Mesenchymal stem cell (in vitro differentiated cells and primary cell): ENCODE measurements at regions not wholly inside any gene's neighbourhood (a gene's known extent, or its start where the extent isn't known, plus 50 kb on each side); places are given as distances from the start of the nearest gene placed in this dataset.

Source experiments
- DNase-seq: peaks from one replicate; pipeline ENCODE4 v3.0.0-alpha.2; 2013
- H2AFZ ChIP-seq: one replicate; pipeline ENCODE4 v1.6.1; 2013; ENCODE audit warnings: low read depth, mild to moderate bottlenecking, control low read depth, inconsistent platforms, low read length, moderate library complexity
- H2AK5ac ChIP-seq: 2 replicates; pipeline ENCODE4 v1.6.1; 2013; ENCODE audit warnings: low read length, moderate library complexity, mild to moderate bottlenecking, inconsistent platforms; ENCODE audit not compliant: severe bottlenecking
- H2BK120ac ChIP-seq: one replicate; pipeline ENCODE4 v1.6.1; 2013; ENCODE audit warnings: low read depth, mild to moderate bottlenecking, inconsistent platforms, low read length, moderate library complexity
- H2BK12ac ChIP-seq, 2 experiments: one replicate each; pipeline ENCODE4 v1.6.1; 2013; ENCODE audit warnings: inconsistent platforms in 2 of 2, low read length in 2 of 2, mild to moderate bottlenecking in 2 of 2, moderate library complexity in 2 of 2, control low read depth in 1 of 2
- H2BK15ac ChIP-seq: one replicate; pipeline ENCODE4 v1.6.1; 2013; ENCODE audit warnings: mild to moderate bottlenecking, low read depth, inconsistent platforms; ENCODE audit not compliant: poor library complexity, severe bottlenecking
- H2BK5ac ChIP-seq: 2 replicates; pipeline ENCODE4 v1.6.1; 2013; ENCODE audit warnings: low read depth, mild to moderate bottlenecking, low read length, control low read depth, inconsistent platforms; ENCODE audit not compliant: poor library complexity, severe bottlenecking
- H3K14ac ChIP-seq, 2 experiments: one replicate each; pipeline ENCODE4 v1.6.1; 2013; ENCODE audit warnings: inconsistent platforms in 2 of 2, low read length in 2 of 2, control low read depth in 1 of 2, mild to moderate bottlenecking in 1 of 2, moderate library complexity in 1 of 2
- H3K18ac ChIP-seq, 2 experiments: one replicate each; pipeline ENCODE4 v1.6.1; 2013; ENCODE audit warnings: inconsistent platforms in 2 of 2, low read length in 2 of 2, control low read depth in 1 of 2, low read depth in 1 of 2, mild to moderate bottlenecking in 1 of 2
- H3K23ac ChIP-seq, 2 experiments: one replicate each; pipeline ENCODE4 v1.6.1; 2013; ENCODE audit warnings: inconsistent platforms in 2 of 2, low read length in 2 of 2, mild to moderate bottlenecking in 2 of 2, moderate library complexity in 2 of 2, control low read depth in 1 of 2
- H3K27ac ChIP-seq: 2 replicates; pipeline ENCODE4 v1.5.1; 2013; ENCODE audit warnings: mild to moderate bottlenecking, moderate library complexity, low read length, control low read depth, inconsistent platforms; ENCODE audit not compliant: poor library complexity, severe bottlenecking
- H3K27me3 ChIP-seq, 2 experiments: 2 replicates each; pipeline versions ENCODE4 v1.6.1 to v1.7.0; 2013; ENCODE audit warnings: low read length in 2 of 2, mild to moderate bottlenecking in 2 of 2, moderate library complexity in 2 of 2, control low read depth in 1 of 2, inconsistent platforms in 1 of 2; ENCODE audit not compliant: control insufficient read depth in 1 of 2, insufficient read depth in 1 of 2
- H3K36me3 ChIP-seq, 2 experiments: 2 replicates each; pipeline versions ENCODE4 v1.6.1 to v1.7.0; 2013; ENCODE audit warnings: low read length in 2 of 2, control low read depth in 1 of 2, inconsistent platforms in 1 of 2, low read depth in 1 of 2, mild to moderate bottlenecking in 1 of 2; ENCODE audit not compliant: insufficient read depth in 2 of 2, control insufficient read depth in 1 of 2
- H3K4ac ChIP-seq, 2 experiments: one replicate each; pipeline ENCODE4 v1.6.1; 2013; ENCODE audit warnings: inconsistent platforms in 2 of 2, low read length in 2 of 2, mild to moderate bottlenecking in 2 of 2, moderate library complexity in 2 of 2, control low read depth in 1 of 2, low read depth in 1 of 2
- H3K4me1 ChIP-seq: 2 replicates; pipeline ENCODE4 v1.6.1; 2013; ENCODE audit warnings: low read depth, low read length, control low read depth; ENCODE audit not compliant: control insufficient read depth, insufficient read depth
- H3K4me2 ChIP-seq: 2 replicates; pipeline ENCODE4 v1.6.1; 2013; ENCODE audit warnings: low read length, mild to moderate bottlenecking, inconsistent platforms; ENCODE audit not compliant: poor library complexity, severe bottlenecking
- H3K4me3 ChIP-seq, 2 experiments: 2 replicates each; pipeline versions ENCODE4 v1.5.1 to v1.7.0; 2013; ENCODE audit warnings: low read length in 2 of 2, mild to moderate bottlenecking in 2 of 2, control low read depth in 1 of 2, low read depth in 1 of 2; ENCODE audit not compliant: insufficient read depth in 1 of 2
- H3K79me1 ChIP-seq: replicated peaks from 2 replicates; pipeline ENCODE4 v1.6.1; 2013; ENCODE audit warnings: mild to moderate bottlenecking, control low read depth, low read length, inconsistent platforms; ENCODE audit not compliant: poor library complexity, severe bottlenecking
- H3K9ac ChIP-seq: 2 replicates; pipeline ENCODE4 v1.7.0; 2013; ENCODE audit warnings: mild to moderate bottlenecking, low read length, moderate library complexity
- H3K9me3 ChIP-seq: 2 replicates; pipeline ENCODE4 v1.7.0; 2013; ENCODE audit warnings: mild to moderate bottlenecking, low read length; ENCODE audit not compliant: control insufficient read depth
- H4K8ac ChIP-seq: one replicate; pipeline ENCODE4 v1.6.1; 2013; ENCODE audit warnings: inconsistent platforms, mild to moderate bottlenecking, low read length, moderate library complexity
- H4K91ac ChIP-seq: one replicate; pipeline ENCODE4 v1.6.1; 2013; ENCODE audit warnings: mild to moderate bottlenecking, low read length, inconsistent platforms
- WGBS: methylation state at CpG from one replicate; pipeline ENCODE4 v1.1.7; 2013; ENCODE audit warnings: mixed read lengths; 5-methylcytosine and 5-hydroxymethylcytosine counted together

GRCh38 chr1:225712391-225712790 lies 59.5 kb upstream of the ENAH start:
- H3K4me3 ChIP-seq: no peak overlapping the region
- H3K4me2 ChIP-seq: no peak overlapping the region
- WGBS: 94% methylated on average over 1 of the region's 4 CpGs
- peaks cover 0 to 3% of the 10 kb centered on the region in 2 experiments for H3K27me3 ChIP-seq
- DNase-seq: peak; percentile 29
- no peaks in the 10 kb centered on the region for H3K79me1 ChIP-seq
- no peak overlapping the region for H3K18ac ChIP-seq
- no peak overlapping the region for H2BK120ac ChIP-seq
- H2AK5ac ChIP-seq: no peak overlapping the region
- H3K9me3 ChIP-seq: no peaks in the 10 kb centered on the region
- H3K27ac ChIP-seq: no peak overlapping the region
- no peak overlapping the region for H3K23ac ChIP-seq
- no peak overlapping the region for H3K14ac ChIP-seq
- no peak overlapping the region for H2BK15ac ChIP-seq
- H4K91ac ChIP-seq: no peak overlapping the region
- peaks cover 7% of the 10 kb centered on the region for H3K4me1 ChIP-seq
- H3K4ac ChIP-seq: no peak overlapping the region
- H2AFZ ChIP-seq: no peak overlapping the region
- no peak overlapping the region for H4K8ac ChIP-seq
- no peaks in the 10 kb centered on the region for H3K36me3 ChIP-seq
- H2BK12ac ChIP-seq: no peak overlapping the region
- no peak overlapping the region for H3K9ac ChIP-seq
- H2BK5ac ChIP-seq: no peak overlapping the region

- 97% methylated on average over 6 of the region's 8 CpGs for WGBS
- no peaks in the 10 kb centered on the region for H3K36me3 ChIP-seq
- no peak overlapping the region for H2BK5ac ChIP-seq
- no peak overlapping the region for H3K14ac ChIP-seq
- no peak overlapping the region for H4K91ac ChIP-seq
- peaks cover 7% of the 10 kb centered on the region for H3K4me1 ChIP-seq
- H2AK5ac ChIP-seq: no peak overlapping the region
- H2BK15ac ChIP-seq: no peak overlapping the region
- H3K27me3 ChIP-seq: no peaks in the 10 kb centered on the region
- H2BK120ac ChIP-seq: no peak overlapping the region
- no peak overlapping the region for H3K4ac ChIP-seq
- DNase-seq: no peak
- no peaks in the 10 kb centered on the region for H3K9me3 ChIP-seq
- no peak overlapping the region for H3K4me2 ChIP-seq
- H4K8ac ChIP-seq: no peak overlapping the region
- H3K9ac ChIP-seq: no peak overlapping the region
- H3K27ac ChIP-seq: no peak overlapping the region
- no peaks in the 10 kb centered on the region for H3K79me1 ChIP-seq
- H2BK12ac ChIP-seq: no peak overlapping the region
- H3K18ac ChIP-seq: no peak overlapping the region
- H3K23ac ChIP-seq: no peak overlapping the region
- no peak overlapping the region for H3K4me3 ChIP-seq
- no peak overlapping the region for H2AFZ ChIP-seq
Observed at GRCh38 chr1:225713281-225713680, 60.4 kb upstream of the ENAH start.

- Histone ChIP-seq H3K14ac (no peak overlapping the region), H4K8ac (no peak overlapping the region), H2AFZ (no peak overlapping the region), H3K4me3 (no peak overlapping the region), H3K4me1 (no peaks in the 10 kb centered on the region), H3K23ac (no peak overlapping the region), H2BK5ac (no peak overlapping the region), H4K91ac (no peak overlapping the region), H3K4ac (no peak overlapping the region), H3K36me3 (no peaks in the 10 kb centered on the region), H2BK15ac (no peak overlapping the region), H3K9me3 (no peaks in the 10 kb centered on the region), H3K79me1 (no peaks in the 10 kb centered on the region), H2AK5ac (no peak overlapping the region), H3K4me2 (no peak overlapping the region), H3K27me3 (no peaks in the 10 kb centered on the region), H3K27ac (no peak overlapping the region), H3K9ac (no peak overlapping the region), H2BK120ac (no peak overlapping the region), H3K18ac (no peak overlapping the region), H2BK12ac (no peak overlapping the region)
- no peak for DNase-seq
- WGBS: 54% methylated on average over 4 of the region's 4 CpGs
Observed at GRCh38 chr1:225720937-225721336, 56.7 kb upstream of the SRP9 start.

GRCh38 chr1:225724251-225724650 lies 53.4 kb upstream of the SRP9 start:
- Histone ChIP-seq H3K4ac (no peak overlapping the region), H2BK15ac (no peak overlapping the region), H4K8ac (no peak overlapping the region), H3K4me2 (no peak overlapping the region), H3K14ac (no peak overlapping the region), H4K91ac (no peak overlapping the region), H3K9ac (no peak overlapping the region), H2AK5ac (no peak overlapping the region), H3K27me3 (peaks cover 0 to 3% of the 10 kb centered on the region in 2 experiments), H2BK5ac (no peak overlapping the region), H3K79me1 (no peaks in the 10 kb centered on the region), H2BK12ac (no peak overlapping the region), H3K36me3 (no peaks in the 10 kb centered on the region), H3K4me3 (no peak overlapping the region), H2AFZ (no peak overlapping the region), H3K9me3 (no peaks in the 10 kb centered on the region), H3K23ac (no peak overlapping the region), H3K27ac (no peak overlapping the region), H3K4me1 (no peaks in the 10 kb centered on the region), H3K18ac (no peak overlapping the region), H2BK120ac (no peak overlapping the region)
- WGBS: 97% methylated on average over 4 of the region's 4 CpGs
- no peak for DNase-seq
